ENCODE measurements at regions not wholly inside any gene's neighbourhood (a gene's known extent, or its start where the extent isn't known, plus 50 kb on each side); places are given as distances from the start of the nearest gene placed in this dataset.

- H3K4me1 ChIP-seq (ENCODE audit: control insufficient read depth in 1 of 2, extremely low read depth in 1 of 2, insufficient read depth in 2 of 2, low read length in 2 of 2) = no peaks in the 10 kb centered on the region
- no peak for ATAC-seq (replicated peaks in 1 of 4)
Observed at GRCh38 chr14:60563113-60563512, 54.2 kb downstream of the SIX6 start.

GRCh38 chr14:60565211-60565610, 56.3 kb downstream of the SIX6 start:
- no peaks in the 10 kb centered on the region for H3K9me3 Mint-ChIP-seq
- no peak overlapping the region for H3K27ac Mint-ChIP-seq
- H3K4me1 Mint-ChIP-seq = no peaks in the 10 kb centered on the region
- CTCF ChIA-PET = no interaction called here
- no peaks in the 10 kb centered on the region for H3K36me3 Mint-ChIP-seq
- ATAC-seq (replicated peaks in 1 of 4) (no peak), DNase-seq (no peak)
- no peaks in the 10 kb centered on the region for H3K36me3 ChIP-seq (ENCODE audit: control insufficient read depth in 2 of 2, extremely low read depth in 1 of 2, insufficient read depth in 1 of 2, low read length in 1 of 2)
- H3K4me3 ChIP-seq (ENCODE audit: control insufficient read depth in 1 of 2, extremely low read depth in 1 of 2, low read length in 1 of 2) = no peak overlapping the region
- POLR2A ChIA-PET = no interaction called here
- H3K27me3 Mint-ChIP-seq = peaks cover 3 to 11% of the 10 kb centered on the region in 2 donors
- H3K9me3 ChIP-seq = no peaks in the 10 kb centered on the region
- WGBS (ENCODE audit: insufficient coverage) = 75% methylated on average over 1 of the region's 6 CpGs
- H3K4me1 ChIP-seq (ENCODE audit: control insufficient read depth in 1 of 2, extremely low read depth in 1 of 2, insufficient read depth in 2 of 2, low read length in 2 of 2) = no peaks in the 10 kb centered on the region
- no peak overlapping the region for H3K27ac ChIP-seq (ENCODE audit: low read length)
- no peak overlapping the region for H3K4me3 Mint-ChIP-seq
- H3K27me3 ChIP-seq (replicated peaks in 1 of 2; ENCODE audit: control insufficient read depth in 2 of 2, extremely low read depth in 1 of 2, insufficient read depth in 2 of 2, low read length in 1 of 2) = peaks cover 0 to 4% of the 10 kb centered on the region in 2 experiments

More at GRCh38 chr14:60563113-60563512, 54.2 kb downstream of the SIX6 start:
- Histone ChIP-seq H3K9me3 (no peaks in the 10 kb centered on the region), H3K36me3 (ENCODE audit: control insufficient read depth in 2 of 2, extremely low read depth in 1 of 2, insufficient read depth in 1 of 2, low read length in 1 of 2) (no peaks in the 10 kb centered on the region), H3K27me3 (replicated peaks in 1 of 2; ENCODE audit: control insufficient read depth in 2 of 2, extremely low read depth in 1 of 2, insufficient read depth in 2 of 2, low read length in 1 of 2) (peaks cover 0 to 4% of the 10 kb centered on the region in 2 experiments), H3K27ac (ENCODE audit: low read length) (no peak overlapping the region), H3K4me3 (ENCODE audit: control insufficient read depth in 1 of 2, extremely low read depth in 1 of 2, low read length in 1 of 2) (no peak overlapping the region)
- Mint-ChIP-seq H3K4me3 (no peak overlapping the region), H3K4me1 (no peaks in the 10 kb centered on the region), H3K36me3 (no peaks in the 10 kb centered on the region), H3K9me3 (no peaks in the 10 kb centered on the region), H3K27me3 (peaks cover 3 to 11% of the 10 kb centered on the region in 2 donors), H3K27ac (no peak overlapping the region)
- ChIA-PET POLR2A (no interaction called here), CTCF (no interaction called here)
- DNase-seq = no peak
- WGBS (ENCODE audit: insufficient coverage) = 0% methylated on average over 1 of the region's 2 CpGs

GRCh38 chr14:60566101-60566500, 57.2 kb downstream of the SIX6 start:
- no peak for ATAC-seq (replicated peaks in 1 of 4)
- no peak overlapping the region for H3K4me3 ChIP-seq (ENCODE audit: control insufficient read depth in 1 of 2, extremely low read depth in 1 of 2, low read length in 1 of 2)
- POLR2A ChIA-PET = no interaction called here
- no peak for DNase-seq
- H3K9me3 ChIP-seq = no peaks in the 10 kb centered on the region
- H3K27ac ChIP-seq (ENCODE audit: low read length) = no peak overlapping the region
- WGBS (ENCODE audit: insufficient coverage) = no CpG with 5 or more reads among the region's 5 CpGs
- no peaks in the 10 kb centered on the region for H3K9me3 Mint-ChIP-seq
- no peaks in the 10 kb centered on the region for H3K36me3 Mint-ChIP-seq
- CTCF ChIA-PET = interaction anchor here in 1 of 2 donors (0.6 kb wide), 1 partner anchor 369 kb away, joined by 3 read pairs; no protein-coding TSS in a partner anchor
- no peaks in the 10 kb centered on the region for H3K36me3 ChIP-seq (ENCODE audit: control insufficient read depth in 2 of 2, extremely low read depth in 1 of 2, insufficient read depth in 1 of 2, low read length in 1 of 2)
- no peak overlapping the region for H3K27ac Mint-ChIP-seq
- no peaks in the 10 kb centered on the region for H3K4me1 Mint-ChIP-seq
- H3K4me1 ChIP-seq (ENCODE audit: control insufficient read depth in 1 of 2, extremely low read depth in 1 of 2, insufficient read depth in 2 of 2, low read length in 2 of 2) = no peaks in the 10 kb centered on the region
- H3K4me3 Mint-ChIP-seq = no peak overlapping the region
- H3K27me3 ChIP-seq (replicated peaks in 1 of 2; ENCODE audit: control insufficient read depth in 2 of 2, extremely low read depth in 1 of 2, insufficient read depth in 2 of 2, low read length in 1 of 2) = peaks cover 0 to 4% of the 10 kb centered on the region in 2 experiments
- peaks cover 3 to 13% of the 10 kb centered on the region in 2 donors for H3K27me3 Mint-ChIP-seq

- ChIA-PET CTCF (no interaction called here), POLR2A (no interaction called here)
- WGBS (ENCODE audit: insufficient coverage) = no CpG with 5 or more reads among the region's 4 CpGs
- ATAC-seq (replicated peaks in 1 of 4) = no peak
- no peaks in the 10 kb centered on the region for H3K27me3 ChIP-seq (replicated peaks in 1 of 2; ENCODE audit: control insufficient read depth in 2 of 2, extremely low read depth in 1 of 2, insufficient read depth in 2 of 2, low read length in 1 of 2)
- no peaks in the 10 kb centered on the region for H3K4me1 ChIP-seq (ENCODE audit: control insufficient read depth in 1 of 2, extremely low read depth in 1 of 2, insufficient read depth in 2 of 2, low read length in 2 of 2)
- Mint-ChIP-seq H3K9me3 (no peaks in the 10 kb centered on the region), H3K27me3 (peaks cover 8 to 31% of the 10 kb centered on the region in 2 donors), H3K4me1 (no peaks in the 10 kb centered on the region), H3K36me3 (no peaks in the 10 kb centered on the region), H3K4me3 (no peak overlapping the region), H3K27ac (no peak overlapping the region)
- H3K9me3 ChIP-seq = no peaks in the 10 kb centered on the region
- no peak overlapping the region for H3K4me3 ChIP-seq (ENCODE audit: control insufficient read depth in 1 of 2, extremely low read depth in 1 of 2, low read length in 1 of 2)
- no peak for DNase-seq
- no peak overlapping the region for H3K27ac ChIP-seq (ENCODE audit: low read length)
- no peaks in the 10 kb centered on the region for H3K36me3 ChIP-seq (ENCODE audit: control insufficient read depth in 2 of 2, extremely low read depth in 1 of 2, insufficient read depth in 1 of 2, low read length in 1 of 2)
Observed at GRCh38 chr14:60573943-60574495, 65.1 kb downstream of the SIX6 start.

GRCh38 chr14:60575008-60575407, 66.1 kb downstream of the SIX6 start:
- ChIA-PET CTCF (no interaction called here), POLR2A (no interaction called here)
- H3K4me1 Mint-ChIP-seq = no peaks in the 10 kb centered on the region
- H3K9me3 Mint-ChIP-seq = no peaks in the 10 kb centered on the region
- H3K27me3 Mint-ChIP-seq = peaks cover 8 to 31% of the 10 kb centered on the region in 2 donors
- Histone ChIP-seq H3K9me3 (no peaks in the 10 kb centered on the region), H3K4me3 (ENCODE audit: control insufficient read depth in 1 of 2, extremely low read depth in 1 of 2, low read length in 1 of 2) (no peak overlapping the region), H3K27ac (ENCODE audit: low read length) (no peak overlapping the region), H3K4me1 (ENCODE audit: control insufficient read depth in 1 of 2, extremely low read depth in 1 of 2, insufficient read depth in 2 of 2, low read length in 2 of 2) (no peaks in the 10 kb centered on the region), H3K27me3 (replicated peaks in 1 of 2; ENCODE audit: control insufficient read depth in 2 of 2, extremely low read depth in 1 of 2, insufficient read depth in 2 of 2, low read length in 1 of 2) (no peaks in the 10 kb centered on the region), H3K36me3 (ENCODE audit: control insufficient read depth in 2 of 2, extremely low read depth in 1 of 2, insufficient read depth in 1 of 2, low read length in 1 of 2) (no peaks in the 10 kb centered on the region)
- DNase-seq (no peak), ATAC-seq (replicated peaks in 1 of 4) (no peak)
- H3K27ac Mint-ChIP-seq = no peak overlapping the region
- WGBS (ENCODE audit: insufficient coverage) = 71% methylated on average over 1 of the region's 2 CpGs
- no peaks in the 10 kb centered on the region for H3K36me3 Mint-ChIP-seq
- no peak overlapping the region for H3K4me3 Mint-ChIP-seq

GRCh38 chr14:60585676-60586075, 63.6 kb downstream of the SIX1 start:
- Histone ChIP-seq H3K27me3 (replicated peaks in 1 of 2; ENCODE audit: control insufficient read depth in 2 of 2, extremely low read depth in 1 of 2, insufficient read depth in 2 of 2, low read length in 1 of 2) (peaks cover 0 to 10% of the 10 kb centered on the region in 2 experiments), H3K4me3 (ENCODE audit: control insufficient read depth in 1 of 2, extremely low read depth in 1 of 2, low read length in 1 of 2) (no peak overlapping the region), H3K27ac (ENCODE audit: low read length) (no peak overlapping the region), H3K36me3 (ENCODE audit: control insufficient read depth in 2 of 2, extremely low read depth in 1 of 2, insufficient read depth in 1 of 2, low read length in 1 of 2) (no peaks in the 10 kb centered on the region), H3K9me3 (no peaks in the 10 kb centered on the region), H3K4me1 (ENCODE audit: control insufficient read depth in 1 of 2, extremely low read depth in 1 of 2, insufficient read depth in 2 of 2, low read length in 2 of 2) (no peaks in the 10 kb centered on the region)
- no CpG with 5 or more reads among the region's 3 CpGs for whole genome bisulfite sequencing (ENCODE audit: insufficient coverage)
- CTCF ChIA-PET = no interaction called here
- ATAC-seq (replicated peaks in 1 of 4) (no peak), DNase-seq (no peak)
- no peak overlapping the region for H3K27ac Mint-ChIP-seq
- no peaks in the 10 kb centered on the region for H3K36me3 Mint-ChIP-seq
- H3K4me3 Mint-ChIP-seq = no peak overlapping the region
- POLR2A ChIA-PET = no interaction called here
- H3K4me1 Mint-ChIP-seq = no peaks in the 10 kb centered on the region
- peaks cover 7 to 25% of the 10 kb centered on the region in 2 donors for H3K27me3 Mint-ChIP-seq
- H3K9me3 Mint-ChIP-seq = no peaks in the 10 kb centered on the region

GRCh38 chr14:60589442-60589841, 59.8 kb downstream of the SIX1 start:
- H3K27ac Mint-ChIP-seq = no peak overlapping the region
- Histone ChIP-seq H3K4me3 (ENCODE audit: control insufficient read depth in 1 of 2, extremely low read depth in 1 of 2, low read length in 1 of 2) (no peak overlapping the region), H3K4me1 (ENCODE audit: control insufficient read depth in 1 of 2, extremely low read depth in 1 of 2, insufficient read depth in 2 of 2, low read length in 2 of 2) (no peaks in the 10 kb centered on the region), H3K9me3 (no peaks in the 10 kb centered on the region), H3K27ac (ENCODE audit: low read length) (no peak overlapping the region), H3K36me3 (ENCODE audit: control insufficient read depth in 2 of 2, extremely low read depth in 1 of 2, insufficient read depth in 1 of 2, low read length in 1 of 2) (no peaks in the 10 kb centered on the region), H3K27me3 (replicated peaks in 1 of 2; ENCODE audit: control insufficient read depth in 2 of 2, extremely low read depth in 1 of 2, insufficient read depth in 2 of 2, low read length in 1 of 2) (no peaks in the 10 kb centered on the region)
- ChIA-PET POLR2A (no interaction called here), CTCF (no interaction called here)
- no peak overlapping the region for H3K4me3 Mint-ChIP-seq
- ATAC-seq (replicated peaks in 1 of 4) (no peak), DNase-seq (no peak)
- whole genome bisulfite sequencing (ENCODE audit: insufficient coverage) = no CpG with 5 or more reads among the region's 1 CpG
- no peaks in the 10 kb centered on the region for H3K4me1 Mint-ChIP-seq
- peaks cover 10 to 34% of the 10 kb centered on the region in 2 donors for H3K27me3 Mint-ChIP-seq
- no peaks in the 10 kb centered on the region for H3K9me3 Mint-ChIP-seq
- no peaks in the 10 kb centered on the region for H3K36me3 Mint-ChIP-seq
